NK-92 (cell line): ENCODE measurements at regions not wholly inside any gene's neighbourhood (a gene's known extent, or its start where the extent isn't known, plus 50 kb on each side); places are given as distances from the start of the nearest gene placed in this dataset.

Experiments
- DNase-seq: peaks from one replicate; lab custom pipeline; 2025; ENCODE audit not compliant: unreplicated experiment; lab: John Stamatoyannopoulos, UW

DNA sequence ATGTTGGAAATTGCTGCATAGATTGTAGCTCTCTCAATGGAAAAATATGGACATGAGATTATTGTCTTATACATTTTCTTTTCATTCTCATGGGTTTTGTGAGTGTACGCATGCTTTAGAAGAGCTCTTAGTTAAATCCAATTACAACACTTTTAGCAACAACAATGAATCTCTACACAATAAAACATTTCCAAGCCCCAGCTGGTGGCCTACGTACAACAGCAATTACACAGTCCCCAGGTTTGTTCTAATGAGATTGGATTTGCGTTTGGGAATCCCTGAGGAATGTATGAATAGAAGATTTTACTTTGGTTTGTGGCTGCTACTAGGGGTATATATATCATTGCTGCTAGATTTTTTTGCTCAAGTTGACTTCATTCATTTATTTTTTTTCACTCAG, 98.6 kb downstream of the FHDC1 start:
- DNase-seq, result no peak

DNA sequence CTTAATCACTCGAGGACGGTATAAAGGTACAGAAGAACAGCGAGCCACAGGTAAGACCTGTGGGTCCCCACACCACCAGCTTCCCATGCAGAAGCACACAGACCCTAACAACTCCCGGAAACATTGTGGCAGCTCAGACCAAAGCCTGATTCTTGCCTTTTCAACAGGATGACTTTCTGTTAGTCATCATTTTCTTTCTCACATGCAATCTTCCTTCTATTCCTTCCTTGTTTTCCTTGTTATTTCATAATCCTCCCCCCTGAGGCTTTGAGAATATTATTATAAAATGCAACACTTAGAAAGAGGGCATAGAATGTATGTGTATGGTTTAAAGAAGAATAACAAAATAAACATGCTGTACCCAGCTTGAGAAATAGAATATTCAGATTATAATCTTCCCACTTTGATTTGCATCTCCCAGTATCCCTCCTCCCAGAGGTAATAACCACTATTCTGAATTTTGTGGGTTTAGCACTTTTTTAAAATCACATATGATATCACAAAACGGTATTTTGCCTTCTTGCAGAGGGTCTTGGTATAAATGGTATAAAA, 100.9 kb downstream of the FHDC1 start:
- DNase-seq, result no peak

DNA sequence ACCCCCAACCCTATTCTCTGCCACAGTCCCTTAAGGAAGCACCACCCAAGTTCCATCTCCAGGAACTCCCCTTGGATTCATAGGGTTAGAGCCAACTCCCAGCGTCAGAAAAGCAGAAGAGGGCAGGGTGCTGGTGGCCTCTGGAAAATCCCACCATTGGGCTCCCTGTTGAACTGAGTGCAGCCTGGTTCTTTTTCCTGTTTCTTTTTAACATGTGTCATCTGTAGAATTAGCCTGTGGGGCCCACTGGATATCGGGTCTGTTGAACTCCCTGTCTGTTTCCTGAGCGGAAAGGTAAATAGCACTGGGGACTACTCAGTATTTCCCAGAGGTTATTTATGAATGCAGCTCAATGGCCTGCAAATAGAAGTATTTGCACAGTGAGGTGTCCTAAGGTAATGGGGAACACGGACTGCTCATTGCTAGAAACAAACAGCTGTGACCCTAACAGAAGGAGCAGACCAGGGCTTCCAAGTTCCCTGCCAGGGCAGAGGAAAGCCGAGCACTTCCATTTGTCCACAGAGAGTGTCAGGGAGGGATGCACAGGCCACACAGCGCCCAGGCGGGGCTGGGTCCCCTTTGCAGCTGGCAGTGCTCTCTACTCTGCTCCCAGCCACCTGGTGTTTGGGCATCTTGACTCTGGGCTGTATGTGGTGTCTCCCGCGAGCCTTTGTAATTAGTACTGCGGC, 102.6 kb downstream of the FHDC1 start:
- DNase-seq, result no peak

DNA sequence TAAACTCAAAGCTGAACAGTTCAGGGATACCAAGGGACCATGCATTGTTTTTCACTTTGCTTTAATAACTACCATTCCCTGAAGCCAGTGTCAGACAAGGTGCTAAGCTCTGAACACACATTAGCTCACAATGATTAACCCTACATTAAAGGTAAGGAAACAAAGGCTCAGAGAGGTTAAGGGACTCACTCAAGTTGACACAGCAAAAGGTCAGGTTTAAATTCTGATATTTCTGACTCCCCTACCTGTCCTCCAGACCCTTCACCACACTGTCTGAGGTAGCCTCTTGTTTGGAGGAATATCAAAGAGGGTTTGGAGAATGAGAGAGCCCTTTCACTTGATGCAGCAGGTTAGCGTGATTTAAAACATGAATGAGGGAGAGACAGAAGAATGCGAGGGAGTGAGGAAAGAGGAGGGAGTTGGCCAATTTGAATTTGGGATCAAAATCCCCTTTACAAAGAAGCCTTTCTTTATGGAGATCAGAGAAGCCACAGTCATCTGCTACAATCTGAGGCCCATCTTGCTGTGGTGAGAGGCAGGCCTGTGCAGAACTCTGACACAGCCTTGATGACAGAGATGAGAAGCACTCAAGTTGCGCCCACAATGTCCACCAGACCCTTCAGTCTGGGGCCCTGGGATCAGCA, 103.5 kb downstream of the FHDC1 start:
- DNase-seq, result no peak

DNA sequence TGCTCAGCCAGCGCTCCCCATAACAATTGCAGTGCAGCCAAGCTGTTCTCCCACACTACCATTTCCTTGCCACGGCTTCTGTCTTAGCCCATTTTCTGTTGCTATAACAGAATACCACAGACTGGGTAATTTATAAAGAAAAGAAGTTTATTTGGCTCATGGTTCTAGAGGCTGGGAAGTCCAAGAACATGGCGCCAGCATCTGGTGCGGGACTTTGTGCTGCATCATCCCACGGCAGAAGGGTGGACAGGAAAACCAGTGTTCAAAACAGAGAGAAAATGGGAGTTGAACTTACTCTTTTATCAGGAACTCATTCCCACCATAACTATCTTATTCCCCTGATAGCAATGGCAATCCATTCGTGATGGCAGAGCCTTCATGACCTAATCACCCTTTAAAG, 104.6 kb downstream of the FHDC1 start:
- DNase-seq, result no peak

DNA sequence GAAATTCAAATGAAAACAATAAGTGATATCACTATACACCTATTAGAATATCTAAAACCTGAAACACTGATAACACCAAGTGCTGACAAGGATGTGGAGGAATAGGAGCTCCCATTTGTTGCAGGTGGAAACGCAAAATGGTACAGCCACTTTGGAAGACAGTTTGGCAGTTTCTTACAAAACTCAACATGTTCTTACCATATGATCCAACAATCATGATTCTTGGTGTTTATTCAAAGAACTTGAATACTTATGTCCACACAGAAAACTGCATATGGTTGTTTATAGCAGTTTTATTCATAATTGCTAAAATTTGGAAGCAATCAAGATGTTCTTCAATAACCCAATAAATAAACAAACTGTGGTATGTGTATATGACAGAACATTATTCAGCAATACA, 107.9 kb downstream of the FHDC1 start:
- DNase-seq, result no peak

DNA sequence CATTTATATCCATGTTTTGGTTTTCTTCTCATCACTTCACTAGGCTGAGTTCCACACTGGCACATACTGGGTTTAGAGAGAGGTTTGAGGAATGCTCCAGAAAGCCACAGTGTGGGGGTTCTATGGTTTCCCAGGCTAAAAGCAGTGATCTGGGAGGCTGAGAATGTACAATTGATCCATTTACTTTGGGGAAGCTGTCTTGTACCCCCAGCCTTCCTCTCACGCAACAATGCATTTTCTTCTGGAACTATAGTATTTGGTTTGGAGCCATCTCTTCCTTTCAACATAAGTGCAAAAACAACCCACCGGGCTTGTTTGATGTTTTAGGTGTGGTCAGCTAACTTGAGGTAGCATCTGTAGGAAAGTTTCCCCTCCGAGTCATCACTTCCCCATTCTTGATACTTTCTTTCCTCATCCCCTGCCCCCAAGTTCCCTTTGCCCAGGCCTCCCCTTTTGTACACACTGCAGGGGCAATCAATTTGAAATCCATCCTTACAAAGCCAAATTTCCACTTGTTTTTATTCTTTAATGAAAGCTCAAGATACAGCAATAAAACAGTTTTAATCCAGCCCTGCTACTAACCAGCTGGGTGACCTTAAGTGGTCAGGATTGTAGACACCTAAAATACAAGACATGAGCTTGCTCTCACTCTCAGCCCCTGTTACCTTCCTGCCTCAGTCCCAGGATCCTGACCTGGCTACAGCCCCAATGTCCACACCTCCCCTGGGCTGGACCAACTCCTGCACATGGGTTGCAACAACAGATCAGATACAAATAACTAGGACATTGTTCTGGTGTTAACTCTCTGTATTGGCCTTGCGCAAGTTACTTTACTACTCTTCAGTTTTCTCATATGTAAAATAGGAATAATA, 109.2 kb downstream of the FHDC1 start:
- DNase-seq, result no peak

DNA sequence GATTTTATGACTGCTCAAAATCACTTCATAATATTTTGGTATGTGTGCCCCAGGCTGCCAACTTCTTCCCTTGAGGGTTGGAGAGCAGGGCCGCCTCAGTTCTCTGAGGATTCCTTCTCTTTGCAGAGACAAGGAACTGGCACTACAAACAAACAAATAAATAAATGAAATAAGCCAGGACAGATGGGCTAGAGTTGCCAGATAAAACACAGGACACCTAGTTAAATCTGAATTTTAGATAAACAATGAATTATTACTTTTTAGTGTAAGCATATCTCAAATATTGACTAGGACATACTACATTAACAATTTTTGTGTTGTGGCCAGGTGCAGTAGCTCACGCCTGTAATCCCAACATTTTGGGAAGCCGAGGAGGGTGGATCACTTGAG, 122.5 kb downstream of the FHDC1 start:
- DNase-seq, result no peak

DNA sequence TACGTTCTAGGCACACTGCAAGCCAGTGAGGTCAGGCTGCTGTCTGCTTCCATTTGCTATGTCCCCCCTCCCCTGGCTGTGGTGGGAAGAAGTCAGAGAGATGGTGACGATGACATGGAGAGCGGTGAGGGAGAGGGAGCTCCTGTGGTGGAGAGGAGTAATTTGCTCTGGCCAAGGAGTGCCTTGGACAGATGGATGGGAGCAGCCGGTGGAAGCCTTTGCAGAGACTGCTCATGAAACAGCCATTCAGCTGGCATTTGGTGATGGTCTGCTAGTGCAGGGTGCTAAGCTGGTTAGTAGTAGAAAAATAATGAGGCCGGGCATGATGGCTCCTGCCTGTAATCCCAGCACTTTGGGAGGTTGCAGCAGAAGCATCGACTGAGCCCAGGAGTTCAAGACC, 124.1 kb downstream of the FHDC1 start:
- no peak for DNase-seq

DNA sequence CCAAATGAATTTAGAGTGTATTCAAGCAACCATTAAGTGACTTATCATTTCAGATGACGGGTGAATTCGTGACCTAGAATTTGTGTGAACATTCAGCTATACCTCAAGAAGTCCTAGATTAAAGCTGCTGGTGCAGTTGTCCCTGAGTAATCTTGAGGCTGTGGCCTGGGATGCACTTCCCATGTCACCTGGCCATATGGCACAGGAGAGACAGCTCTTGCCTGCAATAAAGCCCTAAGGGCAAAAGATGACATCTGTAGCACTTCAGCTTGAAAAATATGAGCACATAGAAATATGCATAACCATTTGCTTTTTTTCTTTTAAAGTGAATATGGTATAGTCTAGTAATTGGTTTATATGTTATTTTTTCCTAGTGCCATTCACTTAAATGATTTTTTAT, 125.8 kb downstream of the FHDC1 start:
- DNase-seq, result no peak

DNA sequence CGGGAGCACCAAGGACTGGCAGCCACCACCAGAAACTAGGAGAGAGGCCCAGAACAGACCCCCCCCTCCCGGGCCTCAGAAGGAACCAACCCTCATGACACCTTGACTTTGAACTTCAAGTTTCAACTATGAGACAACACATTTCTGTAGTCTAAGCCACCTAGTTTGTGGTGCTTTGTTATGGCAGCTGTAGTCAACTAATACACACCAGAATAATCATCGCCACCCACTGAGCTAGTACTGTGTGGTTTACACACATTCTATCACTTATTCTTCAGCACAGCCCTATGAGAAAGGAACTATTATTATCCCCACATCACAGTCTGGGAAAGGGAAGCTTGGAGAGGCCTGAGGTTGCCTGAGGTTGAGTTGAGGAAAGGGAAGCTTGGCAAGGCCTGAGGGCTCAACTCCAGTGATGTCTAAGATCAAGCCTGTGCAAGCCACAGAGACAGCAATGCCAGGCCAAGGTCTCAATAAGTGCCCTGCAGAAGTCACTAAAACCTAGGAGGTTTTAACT, 126.6 kb downstream of the FHDC1 start:
- DNase-seq, result no peak

DNA sequence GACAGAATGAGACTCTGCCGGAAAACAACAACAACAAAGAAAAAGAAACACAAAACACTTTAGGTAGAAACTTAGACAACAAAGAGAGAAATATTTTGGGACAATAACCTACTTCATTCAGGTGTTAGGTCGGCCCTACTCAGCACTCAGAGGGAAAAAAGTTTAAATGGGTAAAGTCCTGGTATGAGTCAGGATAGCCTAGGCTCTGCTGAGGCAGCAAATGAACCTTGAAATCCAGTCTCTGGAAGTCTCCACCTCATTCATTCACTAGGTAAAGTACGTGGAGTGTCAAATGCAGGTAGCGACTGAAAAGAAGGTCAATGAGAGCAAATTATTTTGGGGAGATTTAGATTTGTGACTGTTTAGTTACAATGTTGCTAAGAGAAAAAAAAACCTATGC, 127.4 kb downstream of the FHDC1 start:
- DNase-seq, result no peak

DNA sequence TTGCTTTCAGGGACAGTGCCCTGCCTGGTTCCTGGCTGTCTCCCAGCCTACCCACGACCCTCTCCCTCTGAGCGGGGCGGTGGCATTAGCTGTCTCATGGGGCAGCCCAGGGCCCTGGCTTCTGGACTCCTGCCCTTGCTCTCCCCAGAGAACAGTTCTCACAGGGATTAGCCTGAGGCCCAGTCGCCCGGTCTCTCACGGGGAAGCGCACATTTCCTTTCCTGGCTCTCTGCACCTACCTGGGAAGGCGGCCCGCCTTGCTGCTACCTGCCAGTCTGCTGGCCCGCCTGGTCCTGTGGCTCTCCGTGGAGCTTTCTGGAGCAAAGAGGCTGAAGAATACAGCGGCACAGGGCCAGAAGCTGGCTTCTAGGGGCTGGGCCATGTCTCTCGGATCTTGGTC, 128.4 kb downstream of the FHDC1 start:
- DNase-seq, result no peak

DNA sequence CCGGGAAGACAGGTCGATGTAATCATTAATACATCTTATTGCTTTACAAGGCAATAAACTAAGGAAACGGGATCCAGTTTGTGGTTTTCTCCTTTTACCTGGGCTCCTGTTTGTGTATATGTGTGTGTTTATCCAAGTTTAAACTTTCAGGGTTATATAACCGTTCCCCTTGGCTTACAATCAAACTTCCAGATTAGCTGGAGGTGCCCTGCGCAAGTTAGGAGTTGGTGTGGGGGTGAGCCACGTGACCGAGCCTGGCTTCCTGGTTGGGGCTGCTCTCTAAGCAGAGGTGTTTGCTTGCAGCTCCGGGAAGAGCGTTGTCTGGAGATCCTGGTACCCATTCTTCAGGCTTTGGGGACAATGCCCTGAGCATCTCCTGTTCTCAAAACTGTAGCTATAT, 129.2 kb downstream of the FHDC1 start:
- no peak for DNase-seq

DNA sequence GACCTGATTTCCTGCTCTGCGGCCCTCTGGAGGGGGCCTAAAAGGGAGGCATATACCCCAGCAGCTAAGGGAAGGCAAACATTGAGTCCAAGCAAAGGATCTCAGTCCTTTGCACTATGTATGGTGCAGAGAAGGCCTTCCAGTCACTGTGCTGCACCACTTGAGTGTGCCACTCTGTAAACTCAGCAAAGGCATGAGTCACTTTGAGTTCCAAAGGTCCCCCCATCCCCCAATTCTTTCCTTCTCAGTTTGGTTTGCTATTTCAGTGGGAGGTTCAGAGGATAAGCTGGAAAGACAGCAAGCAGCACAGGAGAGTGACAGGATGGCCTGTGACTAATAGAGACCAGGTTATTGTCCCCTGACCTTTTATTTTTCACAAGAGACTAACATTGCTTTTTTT, 131.3 kb downstream of the FHDC1 start:
- no peak for DNase-seq

DNA sequence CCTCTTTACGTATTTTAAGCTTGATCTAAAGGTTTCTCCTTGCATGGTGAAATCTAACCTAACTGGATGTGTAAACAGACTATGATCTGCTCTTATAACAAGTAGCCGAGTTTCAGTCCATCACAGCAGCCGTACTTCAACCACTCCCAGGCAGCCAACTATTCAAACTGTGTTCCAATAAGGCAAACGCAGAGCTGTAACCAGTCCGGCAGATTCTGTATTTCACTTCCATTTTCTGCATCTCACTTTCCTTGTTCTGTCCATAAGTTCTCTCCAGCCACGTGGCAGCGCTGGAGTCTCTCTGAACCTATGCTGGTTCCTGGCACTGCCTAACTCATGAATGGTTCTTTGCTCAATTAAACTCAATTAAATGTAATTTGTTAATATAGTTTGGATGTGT, 132.6 kb downstream of the FHDC1 start:
- DNase-seq, result no peak

DNA sequence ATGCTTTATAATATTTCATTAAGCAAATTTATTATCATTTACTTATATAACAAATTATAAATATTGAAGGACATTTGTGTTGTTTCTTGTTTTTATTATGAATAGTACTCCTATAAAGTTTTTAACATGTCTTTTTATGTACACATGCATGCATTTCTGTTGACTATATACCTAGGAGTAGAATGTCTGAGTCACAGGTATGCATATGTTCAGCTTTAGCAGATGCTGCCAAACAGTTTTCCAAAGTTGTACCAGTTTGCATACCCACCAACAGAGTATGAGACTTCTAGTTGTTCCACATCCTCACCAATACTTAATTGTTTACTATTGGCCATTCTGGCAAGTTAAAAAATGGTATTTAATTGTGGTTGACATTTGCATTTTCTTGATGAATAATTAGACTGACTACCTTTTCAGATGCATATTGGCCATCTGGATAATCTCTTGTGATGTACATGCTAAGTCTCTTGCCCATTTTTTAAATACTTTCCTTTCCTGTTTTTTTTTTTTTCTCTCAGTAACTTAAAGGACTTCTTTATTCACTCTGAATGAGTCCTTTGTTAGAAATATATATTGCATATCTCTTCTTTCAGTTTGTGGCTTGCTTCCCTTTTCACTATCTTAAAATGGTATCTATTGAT, 132.2 kb upstream of the TRIM2 start:
- DNase-seq, result no peak

DNA sequence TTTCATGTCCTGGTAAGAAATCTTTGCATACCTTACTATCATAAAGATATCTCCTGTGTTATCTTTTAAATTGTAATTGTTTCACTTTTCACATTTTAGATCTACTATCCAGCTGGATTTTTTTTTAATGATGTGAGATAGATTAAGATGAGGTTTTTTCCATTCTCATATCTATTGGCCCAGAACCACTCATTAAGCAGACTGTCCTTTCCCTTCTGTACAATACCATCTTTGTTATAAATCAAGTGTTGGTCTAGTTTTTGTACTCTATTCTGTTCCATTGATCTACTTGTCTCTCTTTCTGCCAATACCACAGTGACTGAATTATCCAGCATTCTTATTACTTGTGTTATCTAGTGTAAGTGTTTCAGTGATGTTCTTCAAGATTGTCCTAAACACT, 131.6 kb upstream of the TRIM2 start:
- DNase-seq, result no peak

DNA sequence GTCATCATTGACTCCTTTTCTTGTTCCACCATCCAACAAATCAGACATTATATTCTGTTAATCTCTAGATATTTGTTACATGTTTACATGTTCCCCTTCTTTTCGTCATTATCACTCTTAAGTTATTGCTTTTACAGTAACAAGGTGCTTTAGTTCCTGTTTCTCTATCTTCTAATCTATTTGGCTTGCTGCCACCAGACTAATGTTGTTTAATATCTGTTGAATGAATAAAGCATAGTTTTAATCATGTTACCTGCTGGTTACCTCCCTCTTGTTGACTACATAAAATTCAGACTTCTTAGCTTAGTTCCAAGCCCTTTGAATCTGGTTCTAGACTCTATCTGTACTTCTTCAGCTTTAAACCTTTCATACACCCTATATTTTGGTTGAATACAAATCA, 129.8 kb upstream of the TRIM2 start:
- DNase-seq, result no peak

DNA sequence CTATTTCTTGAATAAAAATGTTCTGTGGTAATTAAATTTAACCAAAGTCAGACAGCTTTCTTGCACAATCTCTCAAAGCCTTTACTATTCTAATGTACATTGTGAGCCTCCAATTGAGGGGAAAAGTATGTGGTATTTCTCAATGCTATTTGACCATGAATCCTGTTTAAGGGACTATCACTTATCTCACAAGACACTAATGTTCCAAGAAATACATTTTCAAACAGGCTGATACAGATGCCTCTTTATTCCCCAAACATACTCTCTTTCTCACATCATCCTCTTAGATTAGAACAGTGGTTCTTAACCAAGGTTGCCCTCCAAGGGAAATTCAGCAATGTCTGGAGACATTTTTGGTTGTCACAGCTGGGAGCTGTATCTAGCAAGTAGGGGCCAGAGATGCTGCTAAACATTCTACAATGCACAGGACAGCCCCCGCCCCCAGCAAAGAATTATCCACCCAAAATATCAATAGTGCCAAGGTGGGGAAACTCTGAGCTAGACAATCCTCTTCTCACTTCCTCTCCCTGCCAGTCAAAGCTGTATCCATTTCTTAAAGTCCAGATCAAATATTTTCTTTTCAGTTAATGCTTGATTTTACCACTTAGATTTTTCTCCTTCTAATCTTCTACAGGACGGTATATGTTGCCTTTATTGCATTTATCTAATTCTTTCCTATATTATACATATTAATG, 129.2 kb upstream of the TRIM2 start:
- DNase-seq, result no peak
